Neural cell (in vitro differentiated cells): ENCODE measurements at regions not wholly inside any gene's neighbourhood (a gene's known extent, or its start where the extent isn't known, plus 50 kb on each side); places are given as distances from the start of the nearest gene placed in this dataset.

Experiments
- CTCF ChIP-seq: fragments of 450-650 bp; IDR thresholded peaks from 2 replicates; pipeline ENCODE4 v1.5.1; 2014; ENCODE audit warnings: antibody characterized with exemption, mild to moderate bottlenecking, moderate library complexity; ENCODE audit not compliant: poor library complexity, severe bottlenecking
- EP300 ChIP-seq: fragments of 450-650 bp; conservative IDR thresholded peaks from 2 replicates; pipeline ENCODE4 v1.6.1; 2014; ENCODE audit warnings: antibody characterized with exemption, mild to moderate bottlenecking, moderate library complexity; ENCODE audit not compliant: poor library complexity, severe bottlenecking
- EZH2 ChIP-seq: fragments of 200-600, 300-800 bp; shearing (Covaris generic), sonication (generic); IDR thresholded peaks from 2 replicates; pipeline ENCODE4 v1.6.1; 2014; ENCODE audit warnings: antibody characterized with exemption, low read length, borderline replicate concordance, mild to moderate bottlenecking; ENCODE audit not compliant: insufficient read depth, poor library complexity, severe bottlenecking
- POLR2AphosphoS5 ChIP-seq: IDR thresholded peaks from 2 replicates; pipeline ENCODE4 v1.6.1; 2012
- SMC3 ChIP-seq: fragments of 450-650 bp; conservative IDR thresholded peaks from 2 replicates; pipeline ENCODE4 v1.6.1; 2014; ENCODE audit warnings: antibody characterized with exemption, mild to moderate bottlenecking, moderate library complexity; ENCODE audit not compliant: poor library complexity
- TAF1 ChIP-seq: IDR thresholded peaks from 2 replicates; pipeline ENCODE4 v1.6.1; 2012; ENCODE audit warnings: low read depth

DNA sequence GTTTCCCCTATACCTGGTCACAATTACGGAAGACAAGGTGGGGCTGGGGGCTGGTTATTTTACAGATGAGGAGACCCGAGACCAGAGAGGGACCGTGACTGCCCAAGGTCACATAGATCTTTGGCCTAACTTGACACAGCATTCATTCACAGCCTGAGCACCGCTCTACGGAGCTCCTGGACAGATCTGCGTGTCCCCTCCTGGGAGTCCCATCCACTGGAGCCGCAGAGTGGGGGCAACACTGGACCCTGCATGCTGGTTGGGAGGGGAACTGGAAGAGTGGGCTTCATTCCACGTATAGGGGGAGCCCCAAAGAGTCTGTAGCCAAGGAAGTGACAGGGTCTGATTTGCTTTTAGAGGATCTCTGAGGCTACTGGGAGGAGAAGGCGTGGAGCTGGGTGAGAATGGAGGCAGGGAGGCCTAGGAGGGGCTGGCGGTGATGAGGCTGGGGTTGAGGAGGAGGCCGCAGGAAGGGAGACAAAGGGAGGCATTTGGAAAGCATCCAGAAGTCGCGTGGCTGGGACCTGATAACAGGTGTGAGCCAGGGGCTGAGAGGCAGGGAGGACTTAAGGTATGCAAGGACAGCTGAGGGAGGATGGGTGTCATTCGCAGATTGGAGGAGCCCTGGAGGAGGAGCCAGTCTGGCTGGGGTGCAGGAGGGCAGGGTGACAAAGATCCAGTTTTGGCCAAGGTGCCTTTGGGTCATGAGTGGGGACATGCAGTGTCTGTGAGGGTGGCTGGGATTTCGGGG, 64.3 kb upstream of the IER5L start:
- no peak for TF ChIP-seq CTCF
- TF ChIP-seq SMC3, result no peak
- no peak for TF ChIP-seq EP300
- TF ChIP-seq EZH2, result no peak
- no peak for TF ChIP-seq TAF1
- TF ChIP-seq POLR2AphosphoS5, result no peak
